Right ventricle myocardium inferior (tissue), 1 donor: ENCODE measurements at regions not wholly inside any gene's neighbourhood (a gene's known extent, or its start where the extent isn't known, plus 50 kb on each side); places are given as distances from the start of the nearest gene placed in this dataset.
A peak's percentile ranks its signal among the peaks of the same experiment; 100 is the strongest.

ENCODE experiments used
- ATAC-seq: fragments of 200-7000 bp; cut with Tn5 transposase; one replicate; pipeline ENCODE4 v1.9.1; 2020; ENCODE audit warnings: mild to moderate bottlenecking, moderate library complexity
- DNase-seq: peaks from one replicate; pipeline ENCODE4 v3.0.0; 2021; ENCODE audit errors: missing footprints
- intact Hi-C: fragments of 100-400 bp; cut with DNase I; formaldehyde crosslinking; loops from one replicate; pipeline ENCODE4 v1.11.0; 2022
- donor health status: DM: no; HTN: yes; CAD: no; lungs with severe emphysema.

DNA sequence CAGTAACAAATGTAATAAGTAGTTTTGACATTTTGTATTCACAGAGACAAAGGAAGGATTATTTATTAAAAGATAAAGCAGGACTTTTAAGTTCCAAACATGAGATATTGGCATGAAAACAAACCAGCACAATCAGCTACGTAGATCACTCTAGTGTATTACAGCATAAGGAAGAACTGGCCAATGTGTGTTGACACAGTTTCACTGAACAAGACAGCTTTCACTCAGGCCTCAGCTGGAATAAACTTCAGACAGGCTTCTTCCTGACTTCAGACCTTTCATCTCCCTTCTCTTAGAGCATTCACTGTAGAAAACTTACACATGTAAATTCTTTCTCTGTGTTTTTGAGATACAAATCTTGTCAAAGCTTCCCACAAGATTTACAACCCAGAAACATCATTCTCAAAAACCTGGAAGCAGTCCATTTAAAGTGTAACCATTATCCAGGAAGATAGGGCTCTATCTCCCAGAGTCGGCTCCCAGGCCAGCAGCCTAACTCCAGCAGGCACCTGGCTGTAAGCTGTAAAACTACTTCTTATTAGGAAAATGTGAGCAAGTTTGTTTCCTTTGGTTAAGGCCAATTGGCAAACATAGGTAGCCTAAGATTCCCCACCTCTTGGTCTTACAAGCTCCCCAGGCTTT is 768.3 kb upstream of the CDH7 start:
- intact Hi-C loops: no loop called here
- ATAC-seq: peak; percentile 71
- DNase-seq: no peak

DNA sequence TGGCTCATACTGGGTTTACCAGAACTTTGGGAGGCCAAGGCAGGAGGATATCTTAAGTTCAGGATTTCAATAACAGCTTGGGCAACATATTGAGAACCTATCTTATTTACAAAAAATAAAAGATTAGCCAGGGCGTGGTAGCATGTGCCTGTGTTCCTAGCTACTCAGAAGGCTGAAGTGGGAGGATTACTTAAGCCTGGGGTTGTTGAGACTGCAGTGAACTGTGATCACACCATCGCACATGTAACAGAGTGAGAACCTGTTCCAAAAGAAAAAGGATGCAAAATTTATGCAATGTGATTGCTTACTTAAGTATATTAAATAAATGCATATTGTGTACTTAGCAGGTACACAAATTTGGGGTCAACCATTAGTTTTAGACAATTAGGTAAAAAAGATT is 768.9 kb upstream of the CDH7 start:
- DNase-seq (no peak), ATAC-seq (peak; percentile 52)
- intact Hi-C loops: no loop called here

DNA sequence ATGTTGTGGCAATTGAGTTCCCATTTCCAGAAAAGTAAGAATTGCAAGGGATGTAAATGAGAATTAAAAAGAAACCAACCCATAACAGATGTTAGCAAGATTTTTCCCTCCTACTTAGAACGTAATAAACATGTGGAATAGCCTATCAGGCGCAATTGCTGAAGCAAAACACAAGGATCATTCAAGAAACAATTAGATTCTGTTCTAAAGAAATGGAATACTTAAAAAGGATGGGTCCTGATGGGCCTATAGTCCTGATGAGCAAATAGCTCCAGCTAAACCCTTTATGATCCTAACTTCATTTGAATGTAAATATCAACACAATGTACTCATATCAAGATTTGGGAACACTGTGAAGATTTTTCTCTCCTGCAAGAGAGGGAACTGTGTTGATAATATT is 771.0 kb upstream of the CDH7 start:
- intact Hi-C loops: no loop called here
- DNase-seq: no peak
- ATAC-seq: no peak

DNA sequence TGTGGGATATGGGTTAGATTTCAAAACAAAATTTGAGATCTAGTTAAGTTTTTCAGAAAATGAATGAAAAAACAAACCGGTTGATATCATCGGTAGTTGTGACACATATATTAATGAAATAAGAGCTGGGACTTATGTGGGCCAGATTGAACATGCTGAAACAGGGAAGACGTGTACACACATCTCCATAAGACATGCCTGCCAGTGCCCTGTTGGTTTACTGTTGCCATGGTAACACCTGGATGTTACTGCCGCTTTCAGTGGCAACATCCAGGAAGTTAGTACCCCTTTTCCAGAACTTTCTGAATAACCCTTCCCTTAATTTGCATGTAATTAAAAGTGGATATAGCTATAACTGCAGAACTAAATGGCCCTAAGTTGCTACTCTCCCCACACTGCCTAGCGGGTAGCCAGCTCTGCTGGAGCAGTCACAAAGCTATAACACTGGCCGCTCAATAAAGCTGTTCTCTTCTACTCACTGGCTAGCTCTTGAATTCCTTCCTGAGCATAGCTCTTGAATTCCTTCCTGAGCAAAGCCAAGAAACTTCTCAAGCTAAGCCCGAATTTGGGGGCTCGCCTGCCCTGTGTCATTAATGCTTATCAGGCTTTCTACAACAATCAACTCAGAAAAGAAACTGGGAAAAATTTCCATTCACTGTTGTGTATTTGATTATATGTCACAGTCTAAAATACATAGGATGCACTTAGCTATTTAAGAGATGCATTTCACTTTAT is 776.3 kb upstream of the CDH7 start:
- DNase-seq: no peak
- peak; percentile 26 for ATAC-seq
- intact Hi-C loops: no loop called here

DNA sequence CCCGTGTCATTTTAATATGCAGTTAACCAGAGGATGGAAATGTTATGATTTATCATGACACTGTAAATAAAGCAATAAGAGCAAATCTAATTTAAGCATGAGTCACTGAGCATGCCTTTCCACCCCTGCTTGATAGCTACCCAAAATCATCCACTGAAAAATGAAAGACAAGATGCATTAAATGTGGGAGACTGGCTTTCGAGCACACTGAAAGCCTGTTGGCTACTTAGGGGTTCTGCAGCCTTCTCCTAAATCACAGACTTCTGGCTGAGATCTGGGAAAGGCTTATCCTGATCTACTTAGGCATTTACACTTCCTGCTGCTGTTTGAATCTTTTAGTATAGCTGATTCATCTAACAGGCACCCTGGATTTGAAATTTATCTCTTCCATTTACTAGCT is 778.3 kb upstream of the CDH7 start:
- intact Hi-C loops: no loop called here
- ATAC-seq (no peak), DNase-seq (no peak)

DNA sequence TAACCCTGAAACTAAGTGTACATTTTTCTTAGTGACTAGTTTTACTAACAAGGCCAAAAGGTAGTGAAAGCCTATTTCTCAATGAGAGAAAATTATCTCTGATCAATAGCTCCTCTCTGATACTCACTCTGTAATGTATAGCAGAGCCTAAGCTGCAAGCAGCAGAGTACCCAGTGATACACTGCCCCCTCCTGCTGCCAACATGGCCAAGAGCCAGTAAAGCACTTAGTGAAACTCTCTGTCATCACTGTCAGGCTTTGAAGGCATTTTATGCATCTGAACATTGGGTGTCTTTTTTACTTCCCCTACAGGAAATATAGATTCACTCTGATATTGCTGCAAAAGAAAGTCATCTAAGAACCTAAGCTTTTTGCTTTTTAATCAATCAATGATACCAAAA is 784.1 kb upstream of the CDH7 start:
- ATAC-seq: peak; percentile 79
- intact Hi-C loops: no loop called here
- no peak for DNase-seq

DNA sequence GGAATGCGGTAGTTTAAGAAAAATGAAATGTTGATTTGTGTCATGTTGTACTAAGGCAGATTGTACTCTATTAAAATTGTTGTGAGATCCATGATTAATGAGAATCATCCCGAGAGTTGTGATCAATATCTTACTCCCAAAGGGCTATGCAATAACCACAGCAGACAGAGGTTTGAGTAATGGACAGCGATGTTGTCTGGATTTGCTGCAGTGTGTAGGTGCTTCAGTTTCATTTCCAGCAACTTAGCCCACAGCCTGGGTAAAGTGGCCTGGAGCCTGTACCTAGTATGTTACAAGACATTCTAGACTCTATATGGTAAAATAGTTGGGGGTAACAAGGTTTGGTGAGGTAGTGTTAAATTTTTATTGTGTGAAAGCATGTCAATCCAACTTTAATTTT is 794.3 kb upstream of the CDH7 start:
- DNase-seq (no peak), ATAC-seq (no peak)

DNA sequence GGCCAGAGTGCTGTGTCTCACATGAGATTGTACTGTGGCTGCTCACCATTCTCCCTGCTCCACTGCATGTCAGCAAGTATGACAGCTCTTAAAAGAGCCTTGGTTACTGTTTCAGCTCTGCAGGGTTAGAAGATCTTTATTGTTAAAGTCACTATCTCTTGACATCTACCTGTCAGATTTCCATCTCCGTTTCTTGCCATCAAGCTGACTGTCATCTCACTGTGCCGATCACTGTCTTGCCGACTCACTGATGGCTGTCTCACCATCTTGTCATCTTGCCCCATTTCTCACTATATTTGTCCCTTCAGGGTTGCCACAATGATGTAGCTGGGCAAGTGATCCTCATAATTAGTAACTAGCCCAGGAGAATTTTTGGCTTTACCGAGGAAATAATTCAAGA is 800.9 kb upstream of the CDH7 start:
- ATAC-seq (no peak), DNase-seq (no peak)
- intact Hi-C loops: no loop called here

More for the DNA sequence above, 794.3 kb upstream of the CDH7 start:
- intact Hi-C loops: no loop called here

DNA sequence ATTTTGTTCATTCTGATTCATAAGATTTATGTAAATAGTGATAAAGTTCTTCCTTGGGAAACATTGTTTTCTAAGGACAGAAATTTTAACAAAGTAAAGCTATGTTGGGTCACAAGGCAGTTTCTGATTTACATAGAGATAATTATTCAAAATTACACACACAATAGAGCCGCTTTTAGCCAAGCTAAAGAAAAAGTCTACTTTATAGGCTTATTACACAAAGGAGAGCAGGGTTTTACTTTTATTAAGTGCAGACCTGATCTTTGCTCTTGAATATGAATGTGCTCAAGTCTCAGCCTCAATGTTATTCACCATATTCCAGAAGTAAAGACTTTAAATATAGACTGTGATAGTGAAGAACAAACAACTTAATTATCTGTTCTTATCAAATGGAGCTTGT is 787.8 kb upstream of the LINC00305 start:
- intact Hi-C loops: no loop called here
- no peak for ATAC-seq
- DNase-seq: no peak

DNA sequence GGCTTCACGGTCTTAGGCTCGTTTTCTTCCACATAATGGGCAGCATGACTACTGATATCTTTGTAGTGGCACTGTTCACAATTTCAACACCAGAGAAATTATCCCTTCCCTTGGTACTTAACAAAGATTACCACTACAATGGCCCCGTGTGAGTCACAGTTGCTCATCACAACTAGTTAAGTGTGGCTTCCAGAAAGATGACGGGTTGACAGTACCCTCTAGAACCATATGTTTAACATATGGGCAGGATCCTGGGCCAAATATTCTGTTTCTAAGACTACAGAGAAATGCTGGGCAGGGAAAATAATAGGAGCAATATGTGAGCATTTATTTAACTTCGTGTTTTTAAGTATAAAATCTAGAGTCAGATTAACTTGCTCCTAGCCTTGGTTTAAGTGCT is 780.1 kb upstream of the LINC00305 start:
- DNase-seq: no peak
- intact Hi-C loops: no loop called here
- ATAC-seq: no peak

DNA sequence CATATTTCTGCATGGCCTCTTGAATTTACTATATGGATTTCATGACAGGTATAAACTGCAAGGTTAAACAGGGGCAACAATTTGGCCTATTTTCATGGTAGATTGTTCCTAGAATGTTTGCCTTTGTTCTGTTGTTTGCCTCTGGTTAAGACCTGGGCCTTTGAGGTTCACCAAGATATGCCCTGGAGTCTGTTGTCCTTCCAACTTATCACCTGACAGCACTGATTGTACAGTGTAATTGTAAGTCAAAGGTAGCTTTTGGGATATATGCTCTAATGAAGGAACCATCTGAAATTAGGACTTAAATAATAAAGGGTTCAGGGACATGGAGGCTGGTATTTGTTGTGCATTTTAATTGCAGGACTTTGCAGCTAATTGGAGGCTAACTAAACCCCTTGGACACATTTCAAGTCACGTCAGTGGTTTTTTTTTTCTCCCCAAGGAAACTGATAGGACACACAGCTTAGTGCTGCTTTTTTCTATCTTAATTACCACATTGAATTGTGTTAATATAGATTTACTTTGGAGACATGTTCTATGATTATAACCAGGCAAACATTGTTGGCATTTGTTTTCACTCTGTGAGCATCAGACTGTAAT is 771.2 kb upstream of the LINC00305 start:
- DNase-seq: no peak
- no peak for ATAC-seq
- intact Hi-C loops: no loop called here

DNA sequence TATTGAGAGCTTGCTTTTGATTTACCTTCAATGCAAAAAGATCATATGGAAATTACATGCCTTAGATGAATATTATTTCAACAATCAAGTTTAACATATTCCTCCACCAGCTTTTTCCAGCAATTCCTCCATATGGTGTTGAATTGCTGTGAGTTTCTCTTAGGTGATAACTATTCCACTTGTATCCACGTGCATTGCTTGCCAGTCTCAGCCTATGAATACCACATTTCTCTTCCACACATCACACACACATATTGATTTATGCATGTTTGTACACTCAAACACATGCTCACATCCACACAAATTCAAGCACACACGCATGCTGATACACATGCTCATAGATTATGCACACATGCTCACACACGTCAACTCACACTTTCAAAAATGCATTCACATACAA is 770.0 kb upstream of the LINC00305 start:
- intact Hi-C loops: no loop called here
- DNase-seq (no peak), ATAC-seq (no peak)

DNA sequence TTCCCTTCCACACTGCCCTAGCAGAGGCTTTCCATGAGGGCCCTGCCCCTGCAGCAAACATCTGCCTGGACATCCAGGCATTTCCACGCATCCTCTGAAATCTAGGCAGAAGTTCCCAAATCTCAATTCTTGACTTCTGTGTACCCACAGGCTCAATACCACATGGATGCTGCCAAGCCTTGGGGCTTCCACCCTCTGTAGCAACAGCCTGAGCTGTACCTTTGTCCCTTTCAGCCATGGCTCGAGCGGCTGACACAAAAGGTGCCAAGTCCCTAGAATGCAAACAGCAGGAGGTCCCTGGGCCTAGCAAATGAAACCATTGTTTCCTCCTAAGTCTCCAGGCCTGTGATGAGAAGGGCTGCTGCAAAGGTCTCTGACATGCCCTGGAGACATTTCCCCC is 744.5 kb upstream of the LINC00305 start:
- ATAC-seq (no peak), DNase-seq (no peak)
- intact Hi-C loops: no loop called here

DNA sequence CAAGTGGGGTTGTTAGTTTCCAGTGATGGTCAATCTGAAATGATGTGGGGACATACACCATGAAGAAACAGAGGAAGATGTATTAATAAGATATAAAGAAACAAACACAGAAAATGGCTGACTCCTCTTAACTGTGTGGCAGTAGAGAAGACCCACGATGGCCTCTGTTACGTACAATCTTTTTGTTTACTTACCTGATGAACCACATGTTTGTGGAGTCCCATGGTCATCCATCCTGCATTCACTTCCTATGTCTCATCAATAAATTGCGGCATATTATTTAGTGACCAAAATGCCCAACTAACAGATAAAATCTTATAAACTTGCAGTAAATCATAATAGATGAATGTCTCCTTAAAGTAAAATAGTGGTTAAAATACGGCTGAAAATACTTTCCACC is 740.1 kb upstream of the LINC00305 start:
- DNase-seq (no peak), ATAC-seq (no peak)
- intact Hi-C loops: no loop called here

DNA sequence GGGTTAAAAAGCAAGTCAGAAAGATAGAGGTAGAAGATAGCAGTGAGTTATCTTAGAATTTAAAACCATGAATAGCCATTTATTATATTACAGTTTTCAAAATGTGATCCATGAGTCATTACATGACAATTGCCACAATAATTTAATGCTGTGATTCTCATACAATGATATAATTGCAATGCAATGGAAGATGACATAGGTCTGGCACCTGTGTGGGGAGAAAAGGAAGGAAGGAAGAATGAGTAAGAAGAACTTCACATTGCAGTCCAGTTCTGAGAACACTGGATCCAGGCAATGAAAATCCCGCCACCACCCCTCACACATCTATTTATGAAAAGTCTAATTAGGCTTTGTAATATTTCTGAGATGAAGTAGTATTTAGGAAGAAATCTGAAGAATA is 738.1 kb upstream of the LINC00305 start:
- DNase-seq (no peak), ATAC-seq (no peak)
- intact Hi-C loops: no loop called here

DNA sequence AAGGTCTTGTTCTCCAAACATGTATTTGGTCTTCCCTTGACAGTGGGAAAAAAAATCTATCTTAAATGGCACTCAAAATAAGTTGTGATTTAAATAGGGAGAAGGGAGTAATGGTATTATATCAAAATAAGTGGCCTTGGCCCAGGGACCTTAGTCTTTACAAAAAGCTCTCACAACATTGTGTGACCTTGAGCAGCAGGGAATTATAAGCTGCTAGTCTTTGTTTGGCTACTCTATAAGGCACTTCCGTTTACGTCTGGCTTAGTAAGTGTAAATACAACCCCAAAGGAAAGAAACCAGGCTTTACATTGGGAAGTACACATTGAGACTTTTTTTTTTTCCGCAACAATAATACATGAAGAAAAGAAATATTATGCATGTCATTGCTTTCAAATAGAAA is 734.0 kb upstream of the LINC00305 start:
- ATAC-seq (no peak), DNase-seq (no peak)
- intact Hi-C loops: no loop called here

DNA sequence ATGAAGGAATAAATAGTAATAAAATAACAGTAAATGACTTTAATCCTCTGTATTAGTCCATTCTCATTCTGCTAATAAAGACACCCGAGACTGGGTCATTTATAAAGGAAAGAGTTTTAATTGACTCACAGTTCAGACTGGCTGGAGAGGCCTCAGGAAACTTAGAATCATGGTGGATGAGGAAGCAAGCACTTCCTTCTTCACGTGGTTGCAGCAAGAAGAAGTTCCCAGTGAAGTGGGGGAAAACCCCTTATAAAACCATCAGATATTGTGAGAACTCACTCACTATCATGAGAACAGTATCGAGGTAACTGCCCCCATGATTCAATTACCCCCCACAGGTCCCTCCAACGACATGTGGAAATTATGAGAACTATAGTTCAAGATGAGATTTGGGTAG is 727.9 kb upstream of the LINC00305 start:
- no peak for ATAC-seq
- DNase-seq: no peak
- intact Hi-C loops: no loop called here

DNA sequence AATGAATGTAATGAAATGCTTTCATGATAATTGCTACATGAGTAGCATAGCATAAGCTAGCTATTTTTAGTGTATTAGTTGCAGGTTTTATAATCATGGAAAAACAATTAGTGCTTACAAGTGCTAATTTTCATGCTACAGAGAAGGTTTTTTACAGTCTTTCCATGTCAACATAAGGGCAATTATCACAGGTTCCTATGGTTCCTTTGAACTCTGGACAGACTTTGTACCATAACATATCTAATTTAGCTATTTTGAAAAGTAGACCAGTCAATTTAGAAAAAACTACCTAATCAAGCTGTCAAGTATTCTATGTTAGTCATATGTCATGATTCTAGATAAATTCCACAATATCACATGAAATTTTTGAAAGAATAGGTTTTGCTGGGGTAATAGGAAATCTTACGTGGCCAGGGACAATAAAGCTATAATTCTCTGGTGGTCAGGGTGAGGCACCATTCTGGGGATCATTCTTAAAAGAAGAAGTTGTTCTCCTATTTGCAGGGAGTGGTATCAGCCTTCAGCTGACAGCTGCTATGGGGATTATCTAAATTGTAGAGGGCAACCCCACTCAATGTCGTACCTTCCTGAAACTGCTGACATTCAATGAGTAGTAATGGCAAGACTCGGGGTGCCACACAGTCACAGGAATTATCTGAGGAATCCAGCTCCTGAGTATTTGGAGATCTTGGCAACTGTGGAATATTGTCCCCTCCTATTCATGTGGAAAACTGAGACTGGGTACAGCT is 724.0 kb upstream of the LINC00305 start:
- intact Hi-C loops: no loop called here
- ATAC-seq (peak; percentile 46), DNase-seq (no peak)

DNA sequence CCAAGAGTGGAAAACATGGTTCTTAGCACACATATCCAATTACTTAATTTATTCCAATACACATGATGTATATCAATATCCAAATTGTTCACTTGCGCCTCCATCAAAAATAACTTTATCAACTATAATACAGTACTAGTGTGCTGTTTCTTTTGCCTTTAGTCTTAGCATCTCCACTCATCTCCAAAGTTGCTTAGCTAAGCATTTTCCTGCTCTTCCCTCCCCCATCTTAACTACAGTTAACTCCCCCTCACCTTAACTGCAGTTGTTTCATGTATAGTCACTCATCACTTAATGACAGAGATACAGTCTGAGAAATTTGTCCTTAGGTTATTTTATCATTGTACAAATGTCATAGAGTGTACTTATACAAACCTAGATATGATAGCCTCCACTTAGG is 705.2 kb upstream of the LINC00305 start:
- DNase-seq (no peak), ATAC-seq (no peak)
- intact Hi-C loops: no loop called here

DNA sequence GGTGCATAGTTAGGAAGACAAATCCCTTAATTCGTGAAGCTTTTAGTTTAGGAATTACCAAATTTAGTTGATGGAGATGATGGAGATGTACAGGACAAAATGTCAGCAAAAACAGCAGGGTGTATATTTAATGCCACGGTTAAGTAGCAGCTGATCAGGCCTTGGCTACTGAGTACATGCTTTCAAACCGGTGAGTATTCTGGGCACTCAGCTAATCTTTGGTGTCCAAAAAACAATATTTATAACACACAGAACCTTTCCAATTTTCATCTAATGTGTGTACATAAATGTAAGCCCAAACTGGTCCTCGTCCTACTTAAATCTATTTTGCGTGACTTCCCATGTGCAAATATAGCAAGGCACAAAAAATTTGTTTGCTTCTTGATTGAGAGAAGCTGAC is 703.4 kb upstream of the LINC00305 start:
- DNase-seq (no peak), ATAC-seq (no peak)
- intact Hi-C loops: no loop called here
